ENCODE measurements at regions not wholly inside any gene's neighbourhood (a gene's known extent, or its start where the extent isn't known, plus 50 kb on each side); places are given as distances from the start of the nearest gene placed in this dataset.

DNA sequence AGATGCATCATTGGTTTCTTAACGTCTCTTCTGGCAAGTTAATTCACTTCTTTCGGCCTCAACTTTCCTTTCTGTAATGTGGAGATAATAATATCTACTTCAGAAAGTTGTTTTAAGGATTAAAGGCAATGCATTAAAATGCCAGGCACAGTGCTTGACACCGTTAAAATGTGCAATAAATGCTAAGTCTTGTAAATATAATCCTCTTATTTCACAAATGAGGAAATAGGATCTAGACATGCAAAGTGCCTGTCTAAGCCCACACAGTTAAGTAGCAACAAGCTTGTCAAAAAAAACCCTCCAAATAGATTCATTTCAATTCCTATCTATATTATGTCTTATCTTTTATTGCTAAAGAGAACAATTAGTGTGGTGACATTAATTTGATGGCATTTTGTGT, 86.4 kb upstream of the TSC22D1 start:
- Histone ChIP-seq H3K27ac (ENCODE audit: low read depth, low read length) (no peak overlapping the region), H3K9ac (ENCODE audit: low read depth in 1 of 2, low read length in 2 of 2) (no peak overlapping the region), H3K36me3 (ENCODE audit: control insufficient read depth in 1 of 2, insufficient read depth in 2 of 2, low read length in 2 of 2) (no peaks in the 10 kb centered on the region), H3K4me3 (ENCODE audit: low read depth in 1 of 2, low read length in 2 of 2) (no peak overlapping the region), H3K9me3 (ENCODE audit: control insufficient read depth in 1 of 2, low read length in 2 of 2) (no peaks in the 10 kb centered on the region), H3K4me1 (ENCODE audit: control insufficient read depth in 1 of 2, insufficient read depth in 2 of 2, low read length in 2 of 2) (no peaks in the 10 kb centered on the region), H3K27me3 (ENCODE audit: control insufficient read depth in 1 of 2, insufficient read depth in 2 of 2, low read length in 2 of 2) (no peaks in the 10 kb centered on the region)

DNA sequence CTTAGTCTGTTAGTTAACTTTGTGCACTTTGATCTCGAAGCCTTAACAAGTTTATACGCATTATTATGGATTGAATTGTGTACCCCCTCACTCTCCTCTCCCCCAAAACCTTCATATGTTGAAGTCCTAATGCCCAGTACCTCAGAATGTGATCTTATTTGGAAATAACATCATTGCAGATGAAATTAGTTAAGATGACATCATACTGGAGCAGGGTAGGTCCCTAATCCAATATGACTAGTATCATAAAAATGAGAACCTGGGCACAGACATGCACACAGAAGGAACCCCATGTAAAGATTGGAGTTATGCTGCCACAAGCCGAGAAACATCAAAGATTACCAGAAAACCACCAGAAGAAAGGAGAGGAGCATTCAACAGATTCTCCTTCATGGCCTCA, 85.8 kb upstream of the TSC22D1 start:
- Histone ChIP-seq H3K27ac (ENCODE audit: low read depth, low read length) (no peak overlapping the region), H3K27me3 (ENCODE audit: control insufficient read depth in 1 of 2, insufficient read depth in 2 of 2, low read length in 2 of 2) (no peaks in the 10 kb centered on the region)

DNA sequence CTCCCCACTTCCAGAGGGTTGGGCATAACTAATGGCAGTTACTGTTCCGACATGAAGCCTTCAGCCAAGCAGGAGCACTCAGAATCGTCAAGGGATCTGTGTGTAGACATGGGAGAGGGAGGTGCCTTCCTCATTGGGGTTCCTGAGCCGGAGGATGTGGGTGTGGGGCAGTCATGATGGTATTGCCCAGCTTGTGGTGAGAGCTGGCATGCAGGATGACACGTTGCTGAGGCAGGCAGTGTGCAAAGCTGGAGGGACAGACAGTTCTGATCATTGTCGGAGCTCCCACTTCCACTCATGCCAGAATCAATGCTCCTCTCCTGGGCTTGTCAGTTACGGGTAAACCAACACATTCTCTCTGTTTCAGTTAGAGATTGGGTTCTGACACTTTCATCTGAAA, 83.9 kb upstream of the TSC22D1 start:
- H3K4me1 ChIP-seq (ENCODE audit: control insufficient read depth in 1 of 2, insufficient read depth in 2 of 2, low read length in 2 of 2) = no peaks in the 10 kb centered on the region
- no peaks in the 10 kb centered on the region for H3K27me3 ChIP-seq (ENCODE audit: control insufficient read depth in 1 of 2, insufficient read depth in 2 of 2, low read length in 2 of 2)
- H3K4me3 ChIP-seq (ENCODE audit: low read depth in 1 of 2, low read length in 2 of 2) = no peak overlapping the region
- H3K9me3 ChIP-seq (ENCODE audit: control insufficient read depth in 1 of 2, low read length in 2 of 2) = no peaks in the 10 kb centered on the region
- H3K36me3 ChIP-seq (ENCODE audit: control insufficient read depth in 1 of 2, insufficient read depth in 2 of 2, low read length in 2 of 2) = no peaks in the 10 kb centered on the region
- no peak overlapping the region for H3K27ac ChIP-seq (ENCODE audit: low read depth, low read length)
- no peak overlapping the region for H3K9ac ChIP-seq (ENCODE audit: low read depth in 1 of 2, low read length in 2 of 2)

More for the DNA sequence above, 85.8 kb upstream of the TSC22D1 start:
- Histone ChIP-seq H3K36me3 (ENCODE audit: control insufficient read depth in 1 of 2, insufficient read depth in 2 of 2, low read length in 2 of 2) (no peaks in the 10 kb centered on the region), H3K4me1 (ENCODE audit: control insufficient read depth in 1 of 2, insufficient read depth in 2 of 2, low read length in 2 of 2) (no peaks in the 10 kb centered on the region), H3K9me3 (ENCODE audit: control insufficient read depth in 1 of 2, low read length in 2 of 2) (no peaks in the 10 kb centered on the region), H3K9ac (ENCODE audit: low read depth in 1 of 2, low read length in 2 of 2) (no peak overlapping the region), H3K4me3 (ENCODE audit: low read depth in 1 of 2, low read length in 2 of 2) (no peak overlapping the region)

DNA sequence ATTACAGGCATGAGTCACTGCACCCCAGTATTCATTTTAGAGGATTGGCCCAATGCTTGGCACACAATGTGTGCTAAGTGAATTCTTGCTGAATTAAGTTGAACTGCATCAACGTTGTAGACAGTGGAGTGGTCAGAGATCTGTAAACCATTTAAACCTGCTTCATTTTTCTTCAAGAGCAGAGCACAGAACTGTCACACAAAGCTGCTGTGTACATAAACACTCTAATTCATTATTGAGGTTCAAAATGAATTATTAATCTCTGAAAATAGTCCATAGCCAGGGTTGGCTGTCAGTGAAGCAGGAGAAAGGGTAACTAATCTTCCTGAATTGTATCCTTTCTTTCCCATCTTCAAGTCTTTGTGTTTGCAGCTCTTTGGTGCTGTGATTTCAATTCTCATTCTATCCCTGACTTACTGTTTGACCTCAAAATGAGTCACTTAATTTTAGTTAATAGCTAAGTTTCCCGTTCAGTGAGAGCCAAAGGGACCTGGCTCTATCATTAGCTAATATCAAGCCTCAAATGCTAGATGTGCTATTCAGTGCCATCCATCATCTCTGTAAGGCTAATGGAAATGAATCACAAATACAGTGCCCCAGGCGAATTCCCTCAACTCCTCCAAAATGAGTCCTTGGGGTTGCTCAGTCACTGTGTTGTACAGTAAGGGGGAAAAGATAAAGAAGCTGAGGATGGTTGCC, 77.0 kb upstream of the TSC22D1 start:
- H3K36me3 ChIP-seq (ENCODE audit: control insufficient read depth in 1 of 2, insufficient read depth in 2 of 2, low read length in 2 of 2) = no peaks in the 10 kb centered on the region
- H3K27me3 ChIP-seq (ENCODE audit: control insufficient read depth in 1 of 2, insufficient read depth in 2 of 2, low read length in 2 of 2) = no peaks in the 10 kb centered on the region
- H3K4me1 ChIP-seq (ENCODE audit: control insufficient read depth in 1 of 2, insufficient read depth in 2 of 2, low read length in 2 of 2) = no peaks in the 10 kb centered on the region
- no peak overlapping the region for H3K9ac ChIP-seq (ENCODE audit: low read depth in 1 of 2, low read length in 2 of 2)
- H3K4me3 ChIP-seq (ENCODE audit: low read depth in 1 of 2, low read length in 2 of 2) = no peak overlapping the region
- no peaks in the 10 kb centered on the region for H3K9me3 ChIP-seq (ENCODE audit: control insufficient read depth in 1 of 2, low read length in 2 of 2)
- no peak overlapping the region for H3K27ac ChIP-seq (ENCODE audit: low read depth, low read length)

DNA sequence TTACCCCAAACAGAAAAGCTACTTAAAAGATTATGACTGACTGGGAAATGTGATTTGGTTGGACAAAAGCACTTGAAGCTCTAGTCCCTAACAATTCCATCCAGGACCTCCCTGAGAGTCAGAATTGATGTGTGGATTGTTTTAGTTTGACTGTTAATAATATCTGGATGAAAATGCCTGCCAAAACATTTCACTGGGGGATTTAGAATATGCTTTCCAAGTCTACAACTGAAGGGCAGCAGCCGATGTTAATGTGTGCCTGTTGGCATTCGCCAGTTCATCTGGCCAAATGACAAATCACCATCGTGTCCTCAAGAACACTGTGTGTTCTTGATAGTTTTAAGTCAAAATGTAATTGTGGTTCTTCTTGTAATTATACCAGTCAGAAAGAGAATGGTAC, 76.0 kb upstream of the TSC22D1 start:
- H3K9me3 ChIP-seq (ENCODE audit: control insufficient read depth in 1 of 2, low read length in 2 of 2) = no peaks in the 10 kb centered on the region
- no peak overlapping the region for H3K9ac ChIP-seq (ENCODE audit: low read depth in 1 of 2, low read length in 2 of 2)
- H3K27ac ChIP-seq (ENCODE audit: low read depth, low read length) = no peak overlapping the region
- H3K36me3 ChIP-seq (ENCODE audit: control insufficient read depth in 1 of 2, insufficient read depth in 2 of 2, low read length in 2 of 2) = no peaks in the 10 kb centered on the region
- H3K27me3 ChIP-seq (ENCODE audit: control insufficient read depth in 1 of 2, insufficient read depth in 2 of 2, low read length in 2 of 2) = no peaks in the 10 kb centered on the region
- H3K4me3 ChIP-seq (ENCODE audit: low read depth in 1 of 2, low read length in 2 of 2) = no peak overlapping the region
- H3K4me1 ChIP-seq (ENCODE audit: control insufficient read depth in 1 of 2, insufficient read depth in 2 of 2, low read length in 2 of 2) = no peaks in the 10 kb centered on the region

DNA sequence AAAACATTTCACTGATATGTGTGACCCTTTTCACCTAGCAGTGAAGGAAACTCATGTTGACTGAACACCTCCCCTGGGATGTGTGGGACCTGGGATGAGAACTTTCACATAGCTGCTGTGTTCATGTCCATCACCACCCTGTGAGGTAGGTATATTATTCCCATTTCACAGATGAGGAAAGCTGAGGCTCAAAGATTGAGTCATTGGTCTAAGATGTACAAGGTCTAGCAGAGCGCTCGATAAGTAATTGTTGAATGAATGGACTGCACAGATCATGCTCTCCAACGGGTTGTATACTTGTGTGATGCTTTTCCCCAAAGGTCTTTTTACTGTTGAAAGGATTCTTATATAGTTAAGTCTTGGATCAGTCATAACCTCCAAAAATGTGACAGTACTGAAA, 75.6 kb upstream of the TSC22D1 start:
- Histone ChIP-seq H3K4me3 (ENCODE audit: low read depth in 1 of 2, low read length in 2 of 2) (no peak overlapping the region), H3K4me1 (ENCODE audit: control insufficient read depth in 1 of 2, insufficient read depth in 2 of 2, low read length in 2 of 2) (no peaks in the 10 kb centered on the region), H3K27me3 (ENCODE audit: control insufficient read depth in 1 of 2, insufficient read depth in 2 of 2, low read length in 2 of 2) (no peaks in the 10 kb centered on the region), H3K9me3 (ENCODE audit: control insufficient read depth in 1 of 2, low read length in 2 of 2) (no peaks in the 10 kb centered on the region), H3K27ac (ENCODE audit: low read depth, low read length) (no peak overlapping the region), H3K36me3 (ENCODE audit: control insufficient read depth in 1 of 2, insufficient read depth in 2 of 2, low read length in 2 of 2) (no peaks in the 10 kb centered on the region), H3K9ac (ENCODE audit: low read depth in 1 of 2, low read length in 2 of 2) (no peak overlapping the region)

DNA sequence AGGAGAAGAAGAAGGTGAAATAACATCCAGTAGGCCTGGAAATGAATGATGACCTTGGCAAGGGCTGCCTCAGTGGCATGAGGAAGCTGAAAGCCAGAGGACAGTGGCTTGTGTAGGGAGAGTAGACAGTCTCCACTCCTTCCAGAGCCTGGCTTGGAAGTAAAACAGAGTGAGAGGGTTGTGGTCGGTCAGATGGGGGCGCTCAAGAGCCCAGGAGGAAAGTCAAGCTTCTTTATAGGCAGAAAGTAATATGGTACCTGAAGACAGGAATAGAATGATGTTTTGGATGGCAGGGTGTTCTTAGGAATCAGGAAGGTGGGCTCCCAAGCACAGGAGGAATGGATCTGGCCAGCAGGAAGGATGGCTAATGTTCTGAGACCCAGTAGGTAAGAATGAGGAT, 75.1 kb upstream of the TSC22D1 start:
- Histone ChIP-seq H3K9ac (ENCODE audit: low read depth in 1 of 2, low read length in 2 of 2) (no peak overlapping the region), H3K4me3 (ENCODE audit: low read depth in 1 of 2, low read length in 2 of 2) (no peak overlapping the region), H3K27ac (ENCODE audit: low read depth, low read length) (no peak overlapping the region), H3K9me3 (ENCODE audit: control insufficient read depth in 1 of 2, low read length in 2 of 2) (no peaks in the 10 kb centered on the region), H3K36me3 (ENCODE audit: control insufficient read depth in 1 of 2, insufficient read depth in 2 of 2, low read length in 2 of 2) (no peaks in the 10 kb centered on the region), H3K27me3 (ENCODE audit: control insufficient read depth in 1 of 2, insufficient read depth in 2 of 2, low read length in 2 of 2) (no peaks in the 10 kb centered on the region), H3K4me1 (ENCODE audit: control insufficient read depth in 1 of 2, insufficient read depth in 2 of 2, low read length in 2 of 2) (no peaks in the 10 kb centered on the region)

DNA sequence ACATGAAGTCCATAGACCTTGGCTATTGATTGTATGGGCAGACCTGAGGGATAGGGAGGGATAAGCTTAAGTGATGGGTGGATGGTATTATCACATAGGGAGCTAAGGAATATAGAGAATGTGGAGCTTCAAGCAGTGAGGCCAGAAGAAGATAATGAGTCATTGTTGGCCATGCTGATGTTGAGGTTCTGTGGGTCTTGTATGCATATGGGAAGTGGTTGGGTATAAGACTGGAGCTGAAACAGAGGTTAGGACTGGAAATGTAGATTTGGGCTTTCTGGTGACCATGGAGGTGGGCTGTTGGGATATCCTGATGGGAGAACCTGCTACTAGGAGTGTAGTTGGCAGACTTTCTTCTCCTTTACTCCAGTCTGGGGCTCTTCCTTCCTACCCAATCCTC, 73.7 kb upstream of the TSC22D1 start:
- H3K27me3 ChIP-seq (ENCODE audit: control insufficient read depth in 1 of 2, insufficient read depth in 2 of 2, low read length in 2 of 2) = no peaks in the 10 kb centered on the region
- no peaks in the 10 kb centered on the region for H3K4me1 ChIP-seq (ENCODE audit: control insufficient read depth in 1 of 2, insufficient read depth in 2 of 2, low read length in 2 of 2)
- H3K4me3 ChIP-seq (ENCODE audit: low read depth in 1 of 2, low read length in 2 of 2) = no peak overlapping the region
- H3K9ac ChIP-seq (ENCODE audit: low read depth in 1 of 2, low read length in 2 of 2) = no peak overlapping the region
- no peak overlapping the region for H3K27ac ChIP-seq (ENCODE audit: low read depth, low read length)
- no peaks in the 10 kb centered on the region for H3K36me3 ChIP-seq (ENCODE audit: control insufficient read depth in 1 of 2, insufficient read depth in 2 of 2, low read length in 2 of 2)
- H3K9me3 ChIP-seq (ENCODE audit: control insufficient read depth in 1 of 2, low read length in 2 of 2) = no peaks in the 10 kb centered on the region

DNA sequence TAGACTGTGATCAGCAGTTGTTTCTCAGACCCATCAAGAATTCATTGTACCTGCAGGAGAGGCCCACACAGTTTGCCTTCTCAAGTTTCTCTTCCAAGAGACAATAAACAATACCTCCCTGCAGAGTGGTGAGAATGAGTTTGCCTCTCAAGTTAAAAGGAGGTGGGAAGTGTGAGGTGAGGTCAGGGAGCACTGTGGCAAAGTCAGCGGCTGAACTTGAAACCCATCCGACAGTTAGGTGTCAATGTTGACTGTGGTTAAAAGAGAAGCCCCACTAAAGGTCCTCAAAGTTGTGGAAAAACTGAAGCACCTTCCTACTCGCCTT, 72.9 kb upstream of the TSC22D1 start:
- Histone ChIP-seq H3K4me1 (ENCODE audit: control insufficient read depth in 1 of 2, insufficient read depth in 2 of 2, low read length in 2 of 2) (no peaks in the 10 kb centered on the region), H3K36me3 (ENCODE audit: control insufficient read depth in 1 of 2, insufficient read depth in 2 of 2, low read length in 2 of 2) (no peaks in the 10 kb centered on the region), H3K9ac (ENCODE audit: low read depth in 1 of 2, low read length in 2 of 2) (no peak overlapping the region), H3K27ac (ENCODE audit: low read depth, low read length) (no peak overlapping the region), H3K27me3 (ENCODE audit: control insufficient read depth in 1 of 2, insufficient read depth in 2 of 2, low read length in 2 of 2) (no peaks in the 10 kb centered on the region), H3K9me3 (ENCODE audit: control insufficient read depth in 1 of 2, low read length in 2 of 2) (no peaks in the 10 kb centered on the region), H3K4me3 (ENCODE audit: low read depth in 1 of 2, low read length in 2 of 2) (no peak overlapping the region)

DNA sequence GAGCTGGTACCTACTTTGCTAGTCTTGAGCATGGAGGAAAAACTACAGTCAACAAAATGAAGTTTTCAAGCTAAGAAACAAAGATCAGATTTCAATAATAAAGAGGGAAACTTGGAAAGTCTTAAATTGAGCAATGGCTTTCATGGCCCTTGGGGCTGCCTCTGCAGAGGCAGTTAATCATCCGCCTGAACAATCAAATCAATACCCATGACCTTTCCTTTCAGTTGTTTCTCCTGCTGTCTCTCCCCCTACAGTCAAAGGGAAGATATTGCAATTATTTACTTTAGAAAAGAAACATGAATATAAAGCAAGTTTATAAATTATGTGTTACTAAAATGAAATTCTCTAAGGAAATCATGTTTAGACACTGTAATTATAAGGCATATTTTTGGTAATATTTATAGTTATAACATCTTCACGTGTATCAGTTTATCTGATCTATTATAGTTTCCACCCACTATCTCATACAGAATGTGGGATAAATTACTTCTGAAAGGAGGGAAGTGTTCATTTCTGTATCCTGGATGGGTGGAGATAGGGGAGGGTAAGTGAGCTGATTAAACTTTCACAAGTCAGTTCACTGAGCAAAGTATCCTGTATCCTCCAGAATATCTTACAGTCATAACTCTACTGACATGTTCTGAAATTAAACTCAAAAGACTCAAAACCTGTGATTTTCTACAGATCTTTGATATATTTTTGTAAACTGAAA, 72.4 kb upstream of the TSC22D1 start:
- Histone ChIP-seq H3K9me3 (ENCODE audit: control insufficient read depth in 1 of 2, low read length in 2 of 2) (no peaks in the 10 kb centered on the region), H3K27ac (ENCODE audit: low read depth, low read length) (no peak overlapping the region), H3K36me3 (ENCODE audit: control insufficient read depth in 1 of 2, insufficient read depth in 2 of 2, low read length in 2 of 2) (no peaks in the 10 kb centered on the region), H3K4me3 (ENCODE audit: low read depth in 1 of 2, low read length in 2 of 2) (no peak overlapping the region), H3K9ac (ENCODE audit: low read depth in 1 of 2, low read length in 2 of 2) (no peak overlapping the region), H3K4me1 (ENCODE audit: control insufficient read depth in 1 of 2, insufficient read depth in 2 of 2, low read length in 2 of 2) (no peaks in the 10 kb centered on the region), H3K27me3 (ENCODE audit: control insufficient read depth in 1 of 2, insufficient read depth in 2 of 2, low read length in 2 of 2) (no peaks in the 10 kb centered on the region)
